HL-60 (cell line): ENCODE measurements at regions not wholly inside any gene's neighbourhood (a gene's known extent, or its start where the extent isn't known, plus 50 kb on each side); places are given as distances from the start of the nearest gene placed in this dataset.

ENCODE experiments used
- DNase-seq, 2 experiments: peaks; one replicate each; pipeline ENCODE4 v3.0.0-alpha.2; 2010 to 2020; ENCODE audit warnings: low read depth in 1 of 2, low spot score in 1 of 2
- H3K27ac ChIP-seq: fragments of 250-450 bp; sonication (Bioruptor Pico); replicated peaks from 2 replicates; pipeline ENCODE4 v1.5.1; 2020; ENCODE audit warnings: mild to moderate bottlenecking, moderate library complexity
- H3K27me3 ChIP-seq: fragments of 250-450 bp; sonication (Bioruptor Pico); 2 replicates; pipeline ENCODE4 v1.5.1; 2021; ENCODE audit warnings: mild to moderate bottlenecking, moderate library complexity; ENCODE audit not compliant: insufficient read depth, poor library complexity, severe bottlenecking
- H3K4me3 ChIP-seq: replicated peaks from 2 replicates; pipeline ENCODE4 v1.5.1; 2011; ENCODE audit warnings: mild to moderate bottlenecking, control low read depth, low read length; ENCODE audit not compliant: insufficient read depth
- GABPA ChIP-seq: IDR thresholded peaks from 2 replicates; pipeline ENCODE4 v1.6.1; 2012; ENCODE audit warnings: low read depth
- POLR2AphosphoS5 ChIP-seq: IDR thresholded peaks from 2 replicates; pipeline ENCODE4 v1.6.1; 2012; ENCODE audit warnings: low read depth
- SPI1 ChIP-seq: IDR thresholded peaks from 2 replicates; pipeline ENCODE4 v1.6.1; 2012; ENCODE audit warnings: low read depth, mild to moderate bottlenecking, borderline replicate concordance
- TF ChIP-seq, protein P1 (sequence below): IDR thresholded peaks from one replicate; pipeline ENCODE4 v1.5.1; 2011; ENCODE audit warnings: low read length, control low read depth, inconsistent platforms; ENCODE audit not compliant: insufficient read depth
- TF ChIP-seq, protein P2 (sequence below): IDR thresholded peaks from 2 replicates; pipeline ENCODE4 v1.6.1; 2012; ENCODE audit warnings: low read depth; ENCODE audit not compliant: insufficient replicate concordance

DNA sequence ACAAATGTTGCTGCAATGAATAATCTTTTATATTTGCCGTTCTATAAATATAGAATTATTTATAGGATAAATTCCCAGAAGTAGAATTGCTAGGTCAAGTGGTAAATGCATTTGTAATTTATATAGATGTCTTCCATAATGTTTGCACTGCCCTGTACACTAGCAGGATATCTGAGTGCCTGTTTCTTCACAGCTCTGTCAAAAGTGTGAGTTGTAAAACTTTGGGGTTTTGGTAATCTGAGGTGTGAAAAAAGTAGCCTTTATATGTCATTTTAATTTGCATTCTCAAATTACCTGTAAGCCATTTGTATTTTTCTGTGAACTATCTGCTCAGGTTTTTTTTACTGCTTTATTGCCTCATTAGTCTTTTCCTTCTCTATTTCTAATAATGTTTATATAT lies 271.2 kb downstream of the NEBL start:
- TF ChIP-seq SPI1 (no peak), GABPA (no peak), POLR2AphosphoS5 (no peak)
- TF ChIP-seq, protein P1, sequence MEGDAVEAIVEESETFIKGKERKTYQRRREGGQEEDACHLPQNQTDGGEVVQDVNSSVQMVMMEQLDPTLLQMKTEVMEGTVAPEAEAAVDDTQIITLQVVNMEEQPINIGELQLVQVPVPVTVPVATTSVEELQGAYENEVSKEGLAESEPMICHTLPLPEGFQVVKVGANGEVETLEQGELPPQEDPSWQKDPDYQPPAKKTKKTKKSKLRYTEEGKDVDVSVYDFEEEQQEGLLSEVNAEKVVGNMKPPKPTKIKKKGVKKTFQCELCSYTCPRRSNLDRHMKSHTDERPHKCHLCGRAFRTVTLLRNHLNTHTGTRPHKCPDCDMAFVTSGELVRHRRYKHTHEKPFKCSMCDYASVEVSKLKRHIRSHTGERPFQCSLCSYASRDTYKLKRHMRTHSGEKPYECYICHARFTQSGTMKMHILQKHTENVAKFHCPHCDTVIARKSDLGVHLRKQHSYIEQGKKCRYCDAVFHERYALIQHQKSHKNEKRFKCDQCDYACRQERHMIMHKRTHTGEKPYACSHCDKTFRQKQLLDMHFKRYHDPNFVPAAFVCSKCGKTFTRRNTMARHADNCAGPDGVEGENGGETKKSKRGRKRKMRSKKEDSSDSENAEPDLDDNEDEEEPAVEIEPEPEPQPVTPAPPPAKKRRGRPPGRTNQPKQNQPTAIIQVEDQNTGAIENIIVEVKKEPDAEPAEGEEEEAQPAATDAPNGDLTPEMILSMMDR = no peak
- TF ChIP-seq, protein P2, sequence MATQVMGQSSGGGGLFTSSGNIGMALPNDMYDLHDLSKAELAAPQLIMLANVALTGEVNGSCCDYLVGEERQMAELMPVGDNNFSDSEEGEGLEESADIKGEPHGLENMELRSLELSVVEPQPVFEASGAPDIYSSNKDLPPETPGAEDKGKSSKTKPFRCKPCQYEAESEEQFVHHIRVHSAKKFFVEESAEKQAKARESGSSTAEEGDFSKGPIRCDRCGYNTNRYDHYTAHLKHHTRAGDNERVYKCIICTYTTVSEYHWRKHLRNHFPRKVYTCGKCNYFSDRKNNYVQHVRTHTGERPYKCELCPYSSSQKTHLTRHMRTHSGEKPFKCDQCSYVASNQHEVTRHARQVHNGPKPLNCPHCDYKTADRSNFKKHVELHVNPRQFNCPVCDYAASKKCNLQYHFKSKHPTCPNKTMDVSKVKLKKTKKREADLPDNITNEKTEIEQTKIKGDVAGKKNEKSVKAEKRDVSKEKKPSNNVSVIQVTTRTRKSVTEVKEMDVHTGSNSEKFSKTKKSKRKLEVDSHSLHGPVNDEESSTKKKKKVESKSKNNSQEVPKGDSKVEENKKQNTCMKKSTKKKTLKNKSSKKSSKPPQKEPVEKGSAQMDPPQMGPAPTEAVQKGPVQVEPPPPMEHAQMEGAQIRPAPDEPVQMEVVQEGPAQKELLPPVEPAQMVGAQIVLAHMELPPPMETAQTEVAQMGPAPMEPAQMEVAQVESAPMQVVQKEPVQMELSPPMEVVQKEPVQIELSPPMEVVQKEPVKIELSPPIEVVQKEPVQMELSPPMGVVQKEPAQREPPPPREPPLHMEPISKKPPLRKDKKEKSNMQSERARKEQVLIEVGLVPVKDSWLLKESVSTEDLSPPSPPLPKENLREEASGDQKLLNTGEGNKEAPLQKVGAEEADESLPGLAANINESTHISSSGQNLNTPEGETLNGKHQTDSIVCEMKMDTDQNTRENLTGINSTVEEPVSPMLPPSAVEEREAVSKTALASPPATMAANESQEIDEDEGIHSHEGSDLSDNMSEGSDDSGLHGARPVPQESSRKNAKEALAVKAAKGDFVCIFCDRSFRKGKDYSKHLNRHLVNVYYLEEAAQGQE = no peak
- H3K4me3 ChIP-seq = no peak overlapping the region
- DNase-seq = no peak
- H3K27me3 ChIP-seq = no peaks in the 10 kb centered on the region
- no peak overlapping the region for H3K27ac ChIP-seq

DNA sequence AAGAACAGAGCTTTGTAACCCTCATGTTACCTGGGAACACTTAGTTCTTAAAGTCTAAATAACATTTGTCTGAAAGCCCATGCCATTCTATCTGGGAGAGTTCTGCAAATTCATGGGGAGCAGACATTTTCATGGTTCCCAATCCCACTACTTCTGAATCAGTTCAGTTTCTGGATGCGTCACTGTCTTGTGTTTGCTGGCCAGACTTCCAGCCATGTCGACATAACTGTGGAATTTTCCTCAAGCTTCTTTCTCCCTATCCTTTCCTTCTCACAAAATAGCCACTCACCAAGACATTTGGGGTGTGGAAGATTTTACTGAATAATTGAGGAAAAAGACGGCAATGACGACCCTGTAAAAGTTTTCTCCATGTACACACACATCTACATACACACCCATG lies 272.5 kb downstream of the NEBL start:
- TF ChIP-seq SPI1 = no peak
- TF ChIP-seq, protein P2 = no peak
- TF ChIP-seq, protein P1 = no peak
- Histone ChIP-seq H3K27me3 (no peaks in the 10 kb centered on the region), H3K27ac (no peak overlapping the region), H3K4me3 (no peak overlapping the region)
- DNase-seq = no peak

DNA sequence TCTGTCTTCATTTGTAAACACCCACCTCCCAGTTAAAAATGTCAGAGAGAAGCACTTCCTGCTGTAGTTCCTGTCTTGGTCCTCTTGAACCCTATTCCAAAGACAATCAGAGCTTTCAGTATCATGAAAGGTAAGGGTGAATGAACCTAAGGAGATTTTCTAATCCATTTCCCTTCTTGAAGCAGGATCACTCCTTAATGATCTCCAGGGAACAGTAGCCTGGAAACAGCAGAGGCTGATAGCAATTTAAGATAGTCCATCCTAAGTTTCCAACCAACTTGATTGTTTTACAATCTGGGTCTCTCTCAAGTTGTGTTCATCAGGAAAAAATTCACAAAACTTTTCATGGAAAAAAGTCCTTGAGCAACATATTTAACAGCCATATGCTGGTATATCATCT lies 273.6 kb downstream of the NEBL start:
- TF ChIP-seq, protein P1 = no peak
- no peak for TF ChIP-seq SPI1
- no peak for TF ChIP-seq GABPA
- no peaks in the 10 kb centered on the region for H3K27me3 ChIP-seq
- no peak overlapping the region for H3K27ac ChIP-seq
- DNase-seq = no peak
- no peak overlapping the region for H3K4me3 ChIP-seq

DNA sequence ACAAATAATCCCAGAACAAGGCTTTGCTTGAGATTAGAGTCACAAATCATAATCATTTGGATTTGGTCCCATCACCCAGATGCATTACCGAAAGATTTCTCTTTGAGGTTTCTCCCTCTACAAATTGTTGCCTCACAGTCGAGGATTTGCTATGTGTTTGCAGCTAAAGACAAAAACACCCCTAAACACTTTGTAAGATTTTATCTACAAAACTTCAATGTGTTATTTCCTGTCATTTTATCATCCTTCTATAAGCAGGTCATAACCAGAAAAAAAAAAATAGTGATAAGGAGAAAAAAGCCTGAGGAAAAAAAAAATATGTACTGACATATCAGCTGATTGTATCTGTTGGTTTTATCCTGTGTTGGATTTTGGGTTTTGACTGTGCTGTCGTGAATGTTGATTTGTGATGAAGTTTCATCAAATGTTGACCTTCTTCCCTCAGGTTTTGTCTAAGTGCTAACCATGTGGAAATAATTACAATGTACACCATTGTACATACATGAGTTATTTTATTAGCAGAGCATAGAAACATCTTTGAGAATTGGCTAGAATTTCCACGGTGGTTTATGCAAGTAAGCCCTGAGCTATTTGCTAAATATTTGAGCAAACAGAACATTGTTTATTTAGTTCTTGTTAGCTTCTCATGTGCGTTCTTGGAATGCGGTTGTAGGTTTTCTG lies 274.4 kb downstream of the NEBL start:
- TF ChIP-seq GABPA (no peak), POLR2AphosphoS5 (no peak), SPI1 (no peak)
- TF ChIP-seq, protein P2 = no peak
- TF ChIP-seq, protein P1 = no peak
- Histone ChIP-seq H3K27ac (no peak overlapping the region), H3K27me3 (no peaks in the 10 kb centered on the region), H3K4me3 (no peak overlapping the region)
- no peak for DNase-seq
